ENCODE measurements at regions not wholly inside any gene's neighbourhood (a gene's known extent, or its start where the extent isn't known, plus 50 kb on each side); places are given as distances from the start of the nearest gene placed in this dataset.

GRCh38 chr10:55158633-55159032 is 357.6 kb upstream of the PCDH15 start:
- DNase-seq (ENCODE audit: low spot score): no peak

- no peak for DNase-seq (ENCODE audit: low spot score)
Observed at GRCh38 chr10:55146032-55146431, 345.0 kb upstream of the PCDH15 start.

DNA sequence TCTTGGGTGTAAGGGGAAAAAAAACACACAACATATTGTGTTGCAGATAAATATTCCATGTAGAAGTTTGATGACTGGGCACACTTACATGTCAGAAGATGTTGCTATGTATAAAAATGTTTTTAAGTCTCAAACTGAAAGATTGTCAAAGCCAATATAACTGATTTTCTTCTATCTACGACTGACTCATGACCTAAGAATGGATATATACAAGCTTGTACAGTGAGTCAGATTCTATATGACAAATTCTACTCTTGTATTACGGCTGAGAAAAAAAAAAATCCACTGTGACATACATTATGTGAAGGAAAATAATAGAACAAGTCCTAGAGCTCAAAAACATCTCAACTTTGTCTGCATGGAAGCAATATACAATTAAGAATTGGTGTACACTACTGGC is 343.0 kb upstream of the PCDH15 start:
- no peak for DNase-seq (ENCODE audit: low spot score)

DNA sequence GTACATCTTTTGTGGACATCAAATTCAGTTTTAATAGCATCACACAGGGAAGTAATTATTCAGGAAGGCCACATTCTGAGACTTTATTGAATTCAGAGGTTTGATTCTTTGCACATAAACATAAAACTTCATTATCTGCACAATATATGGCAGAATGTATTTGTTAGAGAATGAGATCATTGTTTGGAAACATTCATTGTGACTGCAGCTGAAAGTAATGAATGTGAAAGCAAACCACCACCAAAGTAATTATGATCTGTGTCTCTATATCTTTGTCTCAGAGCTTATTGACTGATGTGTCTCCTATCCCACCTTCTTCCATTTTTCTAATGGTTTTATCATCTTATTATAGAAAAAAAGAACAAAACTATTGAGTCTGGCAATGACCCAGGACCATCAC is 340.9 kb upstream of the PCDH15 start:
- DNase-seq (ENCODE audit: low spot score): no peak

DNA sequence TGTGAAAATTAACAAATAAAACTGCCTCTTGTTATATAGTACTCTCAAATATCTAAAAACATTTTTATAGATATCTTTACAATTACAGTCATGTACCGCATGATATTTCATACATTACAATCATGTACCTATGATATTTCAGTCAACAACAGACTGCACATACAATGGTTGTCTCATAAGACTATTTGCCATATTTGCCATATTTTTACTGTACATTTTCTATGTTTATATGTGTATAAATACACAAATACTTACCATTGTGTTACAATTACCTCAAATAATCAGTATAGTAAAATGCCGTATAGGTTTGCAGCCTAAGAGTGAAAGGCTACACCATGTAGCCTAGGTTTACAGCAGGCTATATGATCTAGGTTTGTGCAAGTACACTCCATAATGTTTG is 336.0 kb upstream of the PCDH15 start:
- no peak for DNase-seq (ENCODE audit: low spot score)

DNA sequence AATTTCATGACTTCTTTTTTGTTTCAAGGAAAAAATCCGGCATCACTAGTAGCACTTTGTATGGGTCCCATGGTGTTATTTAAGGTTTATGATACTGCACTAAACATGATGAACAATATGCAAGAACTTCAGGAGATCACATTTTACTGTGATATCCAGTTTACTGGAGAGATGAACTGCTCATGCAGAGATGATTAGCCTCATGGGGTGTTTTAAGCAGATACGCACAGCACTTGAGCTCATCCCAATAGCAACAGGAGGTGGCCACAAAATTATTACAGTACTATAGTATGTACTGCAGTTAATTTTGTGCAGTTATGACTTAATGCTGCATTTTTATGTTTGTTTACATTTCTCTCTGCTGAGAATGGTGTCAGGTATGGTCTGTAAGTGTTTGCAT is 303.7 kb upstream of the PCDH15 start:
- DNase-seq (ENCODE audit: low spot score): no peak

GRCh38 chr10:55098452-55098851 is 297.4 kb upstream of the PCDH15 start:
- DNase-seq (ENCODE audit: low spot score): no peak

GRCh38 chr10:55091691-55092328 is 290.8 kb upstream of the PCDH15 start:
- DNase-seq (ENCODE audit: low spot score): no peak

DNA sequence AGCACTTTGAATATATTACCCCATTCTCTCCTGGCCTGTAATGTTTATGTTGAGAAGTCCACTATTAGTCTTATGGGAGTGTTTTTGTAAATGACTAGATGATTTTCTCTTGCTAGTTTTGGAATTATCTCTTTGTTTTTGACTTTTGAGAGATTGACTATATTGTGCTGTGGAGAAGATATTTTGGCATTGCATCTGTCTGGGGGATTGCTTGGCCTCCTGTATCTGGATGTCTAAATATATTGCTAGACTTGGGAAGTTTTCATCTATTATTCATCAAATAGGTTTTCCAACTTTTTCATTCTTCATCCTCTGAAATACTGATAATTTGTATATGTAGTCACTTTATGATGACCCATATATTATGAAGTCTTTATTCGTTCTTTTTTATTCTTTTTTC is 277.1 kb upstream of the PCDH15 start:
- no peak for DNase-seq (ENCODE audit: low spot score)

DNA sequence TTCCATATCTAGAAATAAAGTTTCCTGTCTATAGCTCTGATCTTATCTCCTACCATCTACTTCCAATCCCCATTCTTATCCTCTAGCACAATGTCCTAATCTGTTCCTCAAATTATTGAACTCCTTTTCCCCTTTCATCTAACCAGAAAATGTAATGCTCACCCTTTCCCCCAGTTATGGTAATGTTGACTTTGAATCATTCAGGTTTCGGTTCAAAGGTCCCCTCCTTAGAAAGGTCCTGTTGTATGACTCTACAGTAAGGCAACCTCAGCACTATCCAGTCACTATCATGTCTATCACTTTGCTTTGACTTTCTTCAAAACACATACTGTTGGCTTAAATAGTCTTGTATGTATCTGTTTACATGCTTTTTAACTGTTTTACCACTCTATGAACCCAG is 264.2 kb upstream of the PCDH15 start:
- DNase-seq (ENCODE audit: low spot score): no peak

- DNase-seq (ENCODE audit: low spot score): no peak
Observed at GRCh38 chr10:55063811-55064210, 262.8 kb upstream of the PCDH15 start.

DNA sequence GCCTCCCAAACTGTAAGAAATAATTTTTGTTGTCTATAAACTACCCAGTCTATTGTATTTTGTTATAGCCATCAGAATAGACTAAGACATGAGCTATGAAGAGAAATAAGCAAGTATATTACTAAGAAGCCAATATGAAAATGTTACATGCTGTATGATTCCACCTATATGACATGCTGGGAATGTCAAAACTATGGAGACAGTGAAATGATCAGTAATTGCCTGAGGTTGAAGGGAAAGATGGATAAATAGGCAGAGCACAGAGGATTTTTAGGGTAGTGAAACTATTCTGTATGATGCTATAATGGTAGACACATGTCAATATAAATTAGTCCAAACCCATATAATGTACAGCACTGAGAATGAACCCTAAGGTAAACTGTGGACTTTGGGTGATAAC is 261.3 kb upstream of the PCDH15 start:
- DNase-seq (ENCODE audit: low spot score): no peak

GRCh38 chr10:55058800-55059199 is 257.8 kb upstream of the PCDH15 start:
- no peak for DNase-seq (ENCODE audit: low spot score)

DNA sequence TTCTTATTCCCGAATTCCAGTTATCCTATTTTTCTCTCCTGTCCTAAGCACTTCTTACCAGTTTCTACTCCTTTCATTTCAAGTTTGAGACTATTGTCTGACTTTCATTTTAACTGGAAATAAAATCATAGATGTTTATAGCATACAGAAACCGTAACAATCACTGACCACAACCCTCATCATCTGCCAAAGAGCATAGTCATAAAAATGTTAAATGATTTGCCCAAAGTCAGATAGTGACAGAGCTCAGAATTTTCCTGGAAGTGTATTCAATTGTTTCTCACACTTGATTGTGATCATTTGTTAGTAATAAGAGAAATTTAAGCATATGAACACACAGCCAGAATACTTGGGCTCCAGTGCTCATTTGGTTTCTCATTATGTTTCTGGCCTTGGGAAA is 250.5 kb upstream of the PCDH15 start:
- DNase-seq (ENCODE audit: low spot score): no peak

GRCh38 chr10:55048830-55049498 is 247.9 kb upstream of the PCDH15 start:
- DNase-seq (ENCODE audit: low spot score): no peak

- no peak for DNase-seq (ENCODE audit: low spot score)
Observed at GRCh38 chr10:55043540-55043939, 242.5 kb upstream of the PCDH15 start.

DNA sequence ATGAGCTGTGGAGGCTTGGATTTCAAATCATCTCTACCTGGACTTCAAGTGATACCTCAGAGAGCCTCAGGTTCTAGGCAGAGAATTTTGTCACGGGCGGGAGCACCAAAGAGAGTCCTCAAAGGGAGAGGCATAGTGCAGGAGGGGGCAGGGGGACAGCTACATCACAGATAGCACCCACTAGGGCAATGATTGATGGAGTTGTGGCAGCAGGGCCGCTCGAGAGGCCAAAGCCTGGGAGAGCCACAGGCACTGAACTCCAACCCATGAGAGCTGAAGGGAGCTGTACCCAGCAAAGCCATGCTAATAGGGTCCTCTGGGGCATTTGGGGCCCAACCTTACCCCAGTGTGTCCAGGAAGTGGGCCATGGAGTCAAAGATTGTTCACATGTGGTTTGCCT is 232.0 kb upstream of the PCDH15 start:
- no peak for DNase-seq (ENCODE audit: low spot score)

DNA sequence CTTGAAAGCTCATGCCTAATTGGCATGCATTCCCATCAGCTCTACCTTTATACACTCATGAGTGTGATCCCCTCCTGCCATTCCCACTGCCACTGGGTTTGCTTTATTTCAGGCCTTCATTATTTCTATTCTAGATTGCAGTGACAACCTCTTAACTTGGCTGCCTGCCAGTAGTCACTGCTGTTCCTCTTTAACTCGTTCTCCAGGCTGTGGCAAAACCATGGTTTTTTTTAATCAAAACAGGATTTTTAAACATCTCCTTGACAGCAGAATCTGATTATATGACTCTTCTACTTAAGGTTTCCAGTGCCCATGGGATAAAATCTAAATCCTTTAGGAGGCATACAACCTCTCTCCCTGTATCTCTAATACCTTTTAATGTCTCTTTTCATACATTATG is 223.7 kb upstream of the PCDH15 start:
- peak; percentile 5 for DNase-seq (ENCODE audit: low spot score)

GRCh38 chr10:55019439-55019838 is 218.4 kb upstream of the PCDH15 start:
- peak; percentile 22 for DNase-seq (ENCODE audit: low spot score)

GRCh38 chr10:55013318-55013717 is 212.3 kb upstream of the PCDH15 start:
- DNase-seq (ENCODE audit: low spot score): no peak

DNA sequence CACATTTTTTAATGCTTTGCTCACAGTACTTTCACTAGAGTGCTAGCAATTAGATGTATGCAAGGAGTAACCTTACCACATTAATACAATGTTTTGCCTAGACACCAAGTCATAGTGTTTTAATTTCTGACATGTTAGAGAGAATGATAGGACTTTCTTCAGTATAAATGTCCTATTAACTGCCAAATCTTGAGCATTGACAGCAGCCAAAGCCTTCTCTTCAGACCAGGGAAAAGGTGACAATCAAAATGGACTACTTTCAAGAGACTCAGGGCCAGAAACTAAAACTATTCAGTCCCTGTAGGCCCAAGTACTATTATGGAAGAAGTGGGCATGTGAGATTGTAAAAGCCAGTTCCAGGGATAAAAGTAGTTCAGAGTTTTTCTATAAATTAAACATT is 201.4 kb upstream of the PCDH15 start:
- DNase-seq (ENCODE audit: low spot score): no peak

DNA sequence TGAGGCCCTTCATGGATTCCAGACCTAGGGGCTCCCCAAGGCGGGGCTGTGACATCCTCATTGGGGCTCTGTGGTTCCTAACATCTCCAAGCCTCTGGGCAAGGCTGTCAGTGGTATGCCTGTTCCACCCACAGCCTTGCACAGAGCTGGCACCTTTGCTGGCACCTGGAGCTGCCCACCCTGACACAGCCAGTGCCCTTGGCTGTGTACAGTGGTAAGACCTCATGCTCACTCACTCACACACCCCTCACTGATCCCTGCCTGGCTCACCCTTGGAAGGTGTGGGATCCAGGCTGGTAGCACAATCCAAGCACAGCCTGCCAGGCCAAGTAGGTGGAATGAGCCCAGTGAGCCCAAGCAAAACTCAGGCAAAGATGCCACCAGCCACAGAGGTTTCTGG is 200.4 kb upstream of the PCDH15 start:
- DNase-seq (ENCODE audit: low spot score): no peak

- no peak for DNase-seq (ENCODE audit: low spot score)
Observed at GRCh38 chr10:54993148-54993547, 192.1 kb upstream of the PCDH15 start.

DNA sequence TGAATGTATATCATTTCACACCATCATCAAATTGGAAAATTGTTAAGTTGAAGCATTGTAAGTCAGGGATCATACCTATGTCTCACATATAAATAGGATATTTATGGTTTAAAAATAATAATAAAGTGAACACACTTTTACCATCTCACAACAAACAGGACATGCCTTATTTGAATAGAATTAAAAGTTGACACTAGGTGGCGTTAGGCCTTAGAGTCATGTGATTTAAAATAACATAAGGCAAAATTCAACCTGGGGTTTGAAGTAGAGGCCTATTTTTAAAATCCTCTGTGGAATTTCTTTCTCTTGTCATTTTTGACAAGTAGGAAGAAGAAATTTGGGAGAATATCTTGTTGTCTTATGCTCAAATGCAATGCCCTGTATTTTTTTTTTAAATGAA is 184.7 kb upstream of the PCDH15 start:
- DNase-seq (ENCODE audit: low spot score): peak; percentile 4

Measured in cerebellar cortex (tissue), 1 donor.